ENCODE measurements at regions not wholly inside any gene's neighbourhood (a gene's known extent, or its start where the extent isn't known, plus 50 kb on each side); places are given as distances from the start of the nearest gene placed in this dataset.

DNA sequence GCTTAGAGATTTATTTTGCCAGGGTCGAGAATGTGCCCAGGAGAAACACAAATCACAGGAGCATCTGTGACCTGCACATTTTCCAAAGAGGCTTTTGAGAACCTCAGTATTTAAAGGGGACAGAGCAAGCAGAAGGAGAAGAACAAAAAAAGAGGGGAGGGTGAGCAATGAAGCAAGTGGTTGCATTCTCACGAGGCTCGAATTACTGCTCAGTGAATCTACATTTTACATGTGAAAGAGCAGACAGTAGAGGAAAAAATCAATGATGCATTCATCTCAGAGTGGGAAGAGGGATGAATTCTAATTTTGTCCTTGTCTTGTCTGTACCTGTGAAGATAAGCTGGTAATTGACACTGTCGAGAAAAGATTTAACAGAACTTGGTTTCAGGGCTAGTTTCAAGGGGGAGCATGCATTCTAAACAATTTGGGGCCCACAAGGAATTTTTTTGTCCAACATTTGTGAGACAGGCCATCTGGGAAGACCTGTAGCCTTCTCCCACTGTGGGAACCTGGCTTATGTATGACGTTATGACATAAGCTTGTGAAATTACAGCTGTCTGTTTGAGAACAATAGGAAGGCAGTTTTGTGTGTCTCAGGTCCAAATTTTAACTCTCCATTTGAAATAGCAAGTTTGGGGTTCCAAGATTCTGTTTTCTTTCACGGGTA, 855.1 kb downstream of the SLITRK5 start:
- peaks cover 6% of the 10 kb centered on the region for H3K9me3 Mint-ChIP-seq
- TF ChIP-seq, protein P1, sequence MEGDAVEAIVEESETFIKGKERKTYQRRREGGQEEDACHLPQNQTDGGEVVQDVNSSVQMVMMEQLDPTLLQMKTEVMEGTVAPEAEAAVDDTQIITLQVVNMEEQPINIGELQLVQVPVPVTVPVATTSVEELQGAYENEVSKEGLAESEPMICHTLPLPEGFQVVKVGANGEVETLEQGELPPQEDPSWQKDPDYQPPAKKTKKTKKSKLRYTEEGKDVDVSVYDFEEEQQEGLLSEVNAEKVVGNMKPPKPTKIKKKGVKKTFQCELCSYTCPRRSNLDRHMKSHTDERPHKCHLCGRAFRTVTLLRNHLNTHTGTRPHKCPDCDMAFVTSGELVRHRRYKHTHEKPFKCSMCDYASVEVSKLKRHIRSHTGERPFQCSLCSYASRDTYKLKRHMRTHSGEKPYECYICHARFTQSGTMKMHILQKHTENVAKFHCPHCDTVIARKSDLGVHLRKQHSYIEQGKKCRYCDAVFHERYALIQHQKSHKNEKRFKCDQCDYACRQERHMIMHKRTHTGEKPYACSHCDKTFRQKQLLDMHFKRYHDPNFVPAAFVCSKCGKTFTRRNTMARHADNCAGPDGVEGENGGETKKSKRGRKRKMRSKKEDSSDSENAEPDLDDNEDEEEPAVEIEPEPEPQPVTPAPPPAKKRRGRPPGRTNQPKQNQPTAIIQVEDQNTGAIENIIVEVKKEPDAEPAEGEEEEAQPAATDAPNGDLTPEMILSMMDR (conservative IDR thresholded peaks at IDR 0.05) = no peak
- no peak overlapping the region for H3K27ac Mint-ChIP-seq
- H3K4me1 Mint-ChIP-seq (ENCODE audit: unreplicated experiment) = no peaks in the 10 kb centered on the region
- no peak overlapping the region for H3K4me3 Mint-ChIP-seq
- no peak for DNase-seq (ENCODE audit: extremely low spot score, unreplicated experiment)
- no peaks in the 10 kb centered on the region for H3K27me3 Mint-ChIP-seq
- H3K36me3 Mint-ChIP-seq = no peaks in the 10 kb centered on the region

DNA sequence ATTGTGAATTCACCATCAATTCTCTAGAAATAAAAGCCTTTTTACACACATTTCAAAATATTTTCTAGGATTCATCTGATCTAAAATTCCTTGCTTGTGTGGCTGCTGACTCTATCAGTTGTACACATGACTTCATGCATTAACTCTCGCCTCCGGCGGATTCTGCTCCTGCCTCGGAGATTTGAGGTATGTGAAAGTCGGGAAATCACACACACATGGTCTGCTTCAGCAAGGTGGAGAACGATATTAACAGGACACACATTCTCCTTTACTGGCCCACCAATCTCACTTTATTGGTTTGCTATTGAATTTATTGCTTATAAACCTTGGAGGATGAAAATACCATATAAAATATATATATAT, 855.7 kb downstream of the SLITRK5 start:
- Mint-ChIP-seq H3K27ac (no peak overlapping the region), H3K27me3 (no peaks in the 10 kb centered on the region), H3K9me3 (peaks cover 6% of the 10 kb centered on the region), H3K4me1 (ENCODE audit: unreplicated experiment) (no peaks in the 10 kb centered on the region), H3K36me3 (no peaks in the 10 kb centered on the region), H3K4me3 (no peak overlapping the region)
- no peak for DNase-seq (ENCODE audit: extremely low spot score, unreplicated experiment)
- TF ChIP-seq, protein P1 (conservative IDR thresholded peaks at IDR 0.05) = no peak

DNA sequence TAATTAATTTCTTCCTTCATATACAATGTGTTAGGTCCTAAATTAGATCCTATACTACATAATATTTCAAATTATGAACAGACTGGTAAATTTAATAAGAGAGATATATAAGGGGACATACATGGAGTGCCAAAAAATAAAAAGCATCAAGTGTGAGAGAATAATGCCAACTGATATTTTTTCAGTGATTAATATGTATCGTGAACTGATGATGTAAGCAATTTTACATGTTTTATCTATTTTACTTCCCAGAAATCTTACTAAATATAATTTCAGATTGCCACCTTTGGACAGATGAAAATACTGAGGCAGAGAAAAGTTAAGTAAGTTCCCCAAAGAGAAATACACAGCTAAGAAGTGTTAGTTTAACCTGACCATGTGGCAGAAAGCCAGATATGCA, 870.8 kb downstream of the SLITRK5 start:
- no peaks in the 10 kb centered on the region for H3K9me3 Mint-ChIP-seq
- no peaks in the 10 kb centered on the region for H3K36me3 Mint-ChIP-seq
- no peak overlapping the region for H3K4me3 Mint-ChIP-seq
- H3K27ac Mint-ChIP-seq = no peak overlapping the region
- no peaks in the 10 kb centered on the region for H3K4me1 Mint-ChIP-seq (ENCODE audit: unreplicated experiment)
- DNase-seq (ENCODE audit: extremely low spot score, unreplicated experiment) = no peak
- TF ChIP-seq, protein P1 (conservative IDR thresholded peaks at IDR 0.05) = no peak
- no peaks in the 10 kb centered on the region for H3K27me3 Mint-ChIP-seq

DNA sequence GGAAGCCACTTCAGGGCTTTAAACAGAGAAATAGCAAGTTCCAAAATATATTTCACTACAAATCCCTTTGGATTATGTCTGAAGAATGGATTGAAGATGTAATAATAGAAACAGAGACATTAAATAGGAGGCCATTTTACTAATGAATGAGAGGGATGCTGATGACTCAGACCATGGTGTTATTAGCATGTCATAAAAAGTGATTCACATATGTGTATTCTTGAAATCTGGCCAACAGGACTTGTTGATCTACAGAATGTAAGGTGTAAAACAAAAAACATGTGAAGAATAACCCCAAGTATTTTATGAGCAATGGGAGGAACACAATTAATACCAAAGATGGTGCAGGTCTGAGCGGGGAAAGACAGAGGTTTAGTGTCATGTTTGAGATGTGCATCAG, 873.7 kb downstream of the SLITRK5 start:
- Mint-ChIP-seq H3K4me3 (no peak overlapping the region), H3K4me1 (ENCODE audit: unreplicated experiment) (no peaks in the 10 kb centered on the region), H3K36me3 (no peaks in the 10 kb centered on the region), H3K9me3 (no peaks in the 10 kb centered on the region), H3K27ac (no peak overlapping the region), H3K27me3 (no peaks in the 10 kb centered on the region)
- DNase-seq (ENCODE audit: extremely low spot score, unreplicated experiment) = no peak
- TF ChIP-seq, protein P1 (conservative IDR thresholded peaks at IDR 0.05) = no peak

DNA sequence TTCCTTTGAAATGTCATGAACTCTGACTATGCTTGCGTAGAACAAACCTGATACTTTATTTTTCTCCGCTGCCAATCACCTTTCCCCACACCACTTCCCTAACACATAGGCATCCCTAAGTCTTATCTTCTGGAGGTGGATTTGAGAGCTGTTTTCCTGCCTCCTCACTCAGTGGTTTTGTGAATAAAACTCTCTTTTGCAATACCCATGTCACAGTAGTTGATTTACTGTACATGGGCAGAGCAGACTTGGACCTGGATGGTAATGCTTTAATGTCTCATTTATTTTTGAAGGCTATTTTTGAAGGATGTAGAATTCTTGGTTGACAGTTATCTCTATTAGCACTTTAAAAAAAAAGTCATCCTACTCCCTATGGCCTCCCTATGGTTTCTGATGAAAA, 881.8 kb downstream of the SLITRK5 start:
- H3K27me3 Mint-ChIP-seq = no peaks in the 10 kb centered on the region
- H3K36me3 Mint-ChIP-seq = peaks cover 4% of the 10 kb centered on the region
- peak overlapping the region; percentile 20 for H3K4me3 Mint-ChIP-seq
- peaks cover 4% of the 10 kb centered on the region for H3K4me1 Mint-ChIP-seq (ENCODE audit: unreplicated experiment)
- DNase-seq (ENCODE audit: extremely low spot score, unreplicated experiment) = no peak
- H3K9me3 Mint-ChIP-seq = peaks cover 7% of the 10 kb centered on the region
- TF ChIP-seq, protein P1 (conservative IDR thresholded peaks at IDR 0.05) = no peak
- H3K27ac Mint-ChIP-seq = no peak overlapping the region

DNA sequence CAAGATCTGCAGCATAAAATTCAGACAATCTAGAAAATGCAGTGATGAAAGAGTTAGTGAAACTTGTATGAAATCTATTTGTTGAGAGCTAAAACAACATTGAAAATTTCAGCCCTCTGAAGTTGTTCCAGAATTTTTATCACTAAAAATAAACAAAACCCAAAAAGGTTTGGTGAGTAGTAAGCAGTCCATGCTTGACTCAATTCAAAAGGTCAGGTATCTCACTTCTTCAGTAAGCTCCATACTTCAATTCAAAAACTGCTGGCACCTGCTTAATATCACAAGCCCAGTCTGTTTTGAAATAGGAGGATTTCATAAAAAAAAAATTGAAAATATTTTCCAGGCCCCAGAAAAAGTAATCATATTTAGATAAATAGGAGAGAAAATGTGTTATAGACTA, 894.4 kb downstream of the SLITRK5 start:
- Mint-ChIP-seq H3K36me3 (no peaks in the 10 kb centered on the region), H3K4me1 (ENCODE audit: unreplicated experiment) (no peaks in the 10 kb centered on the region), H3K9me3 (peaks cover 4% of the 10 kb centered on the region), H3K27me3 (peaks cover 3% of the 10 kb centered on the region), H3K4me3 (no peak overlapping the region), H3K27ac (no peak overlapping the region)
- TF ChIP-seq, protein P1 (conservative IDR thresholded peaks at IDR 0.05) = no peak
- no peak for DNase-seq (ENCODE audit: extremely low spot score, unreplicated experiment)

All from type B pancreatic cell (in vitro differentiated cells).